ENCODE measurements at regions not wholly inside any gene's neighbourhood (a gene's known extent, or its start where the extent isn't known, plus 50 kb on each side); places are given as distances from the start of the nearest gene placed in this dataset.

DNA sequence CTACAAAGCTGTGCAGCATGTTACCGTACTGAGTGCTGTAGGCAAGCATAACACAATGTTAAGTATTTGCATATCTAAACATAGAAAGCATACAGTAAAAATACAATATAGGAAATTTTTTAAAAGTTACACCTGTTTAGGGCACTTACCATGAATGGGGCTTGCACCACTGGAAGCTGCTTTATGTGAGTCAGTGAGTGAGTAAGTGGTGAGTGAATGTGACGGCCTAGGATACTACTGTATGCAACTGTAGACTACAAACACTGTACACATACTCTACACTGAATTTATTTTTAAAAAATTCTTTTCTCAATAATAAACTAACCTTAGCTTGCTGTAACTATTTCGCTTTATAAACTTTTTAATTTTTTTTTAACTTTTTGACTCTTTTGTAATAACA, 82.1 kb upstream of the FSCB start:
- Histone ChIP-seq H3K4me2 (ENCODE audit: low read length) (no peak overlapping the region), H3K9me2 (replicated peaks; ENCODE audit: control insufficient read depth, low read length) (no peaks in the 10 kb centered on the region), H3K27ac (ENCODE audit: low read depth, low read length) (no peak overlapping the region), H3K9me3 (ENCODE audit: control insufficient read depth, insufficient read depth, low read length) (no peaks in the 10 kb centered on the region), H3K4me3 (ENCODE audit: low read length) (no peak overlapping the region), H3K27me3 (ENCODE audit: control insufficient read depth, low read length) (no peaks in the 10 kb centered on the region), H3F3A (ENCODE audit: control insufficient read depth, insufficient read depth) (no peaks in the 10 kb centered on the region), H3K79me2 (ENCODE audit: control insufficient read depth, low read length) (no peaks in the 10 kb centered on the region), H3K36me3 (ENCODE audit: control insufficient read depth, low read length) (no peaks in the 10 kb centered on the region), H3K4me1 (ENCODE audit: control insufficient read depth, low read length) (no peaks in the 10 kb centered on the region), H4K20me1 (ENCODE audit: control insufficient read depth, insufficient read depth, low read depth, low read length) (no peaks in the 10 kb centered on the region)
- TF ChIP-seq EZH2phosphoT487 (IDR thresholded peaks at IDR 0.05; ENCODE audit: borderline replicate concordance, low read length), result no peak
- no peak for TF ChIP-seq CTCF (IDR thresholded peaks at IDR 0.05; ENCODE audit: low read depth, low read length, poor library complexity, severe bottlenecking)

DNA sequence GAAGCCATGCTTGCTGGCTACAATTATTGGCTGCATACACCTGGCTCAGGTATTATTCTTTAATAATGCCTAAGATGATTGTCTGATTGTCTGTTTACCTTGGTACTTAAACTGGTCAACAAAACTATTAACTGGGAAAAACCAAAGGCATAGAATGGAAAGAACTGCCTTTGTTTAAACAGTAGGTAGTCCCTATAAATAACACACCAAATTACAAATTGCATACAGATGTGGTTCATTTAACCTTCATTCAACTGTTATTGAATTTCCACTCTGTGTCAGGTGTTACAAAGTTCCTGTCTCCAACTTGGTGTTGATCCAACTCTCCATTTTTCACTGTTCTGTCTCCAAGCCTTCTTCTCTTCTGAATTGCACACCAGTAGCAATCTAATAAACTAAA, 79.8 kb upstream of the FSCB start:
- H3F3A ChIP-seq (ENCODE audit: control insufficient read depth, insufficient read depth), result no peaks in the 10 kb centered on the region
- TF ChIP-seq EZH2phosphoT487 (IDR thresholded peaks at IDR 0.05; ENCODE audit: borderline replicate concordance, low read length) (no peak), CTCF (IDR thresholded peaks at IDR 0.05; ENCODE audit: low read depth, low read length, poor library complexity, severe bottlenecking) (no peak)
- H3K36me3 ChIP-seq (ENCODE audit: control insufficient read depth, low read length), result no peaks in the 10 kb centered on the region
- no peaks in the 10 kb centered on the region for H4K20me1 ChIP-seq (ENCODE audit: control insufficient read depth, insufficient read depth, low read depth, low read length)
- H3K9me3 ChIP-seq (ENCODE audit: control insufficient read depth, insufficient read depth, low read length), result no peaks in the 10 kb centered on the region
- H3K4me1 ChIP-seq (ENCODE audit: control insufficient read depth, low read length), result no peaks in the 10 kb centered on the region
- no peaks in the 10 kb centered on the region for H3K79me2 ChIP-seq (ENCODE audit: control insufficient read depth, low read length)
- H3K4me2 ChIP-seq (ENCODE audit: low read length), result no peak overlapping the region
- no peak overlapping the region for H3K27ac ChIP-seq (ENCODE audit: low read depth, low read length)
- H3K4me3 ChIP-seq (ENCODE audit: low read length), result no peak overlapping the region
- H3K27me3 ChIP-seq (ENCODE audit: control insufficient read depth, low read length), result no peaks in the 10 kb centered on the region
- no peaks in the 10 kb centered on the region for H3K9me2 ChIP-seq (replicated peaks; ENCODE audit: control insufficient read depth, low read length)

DNA sequence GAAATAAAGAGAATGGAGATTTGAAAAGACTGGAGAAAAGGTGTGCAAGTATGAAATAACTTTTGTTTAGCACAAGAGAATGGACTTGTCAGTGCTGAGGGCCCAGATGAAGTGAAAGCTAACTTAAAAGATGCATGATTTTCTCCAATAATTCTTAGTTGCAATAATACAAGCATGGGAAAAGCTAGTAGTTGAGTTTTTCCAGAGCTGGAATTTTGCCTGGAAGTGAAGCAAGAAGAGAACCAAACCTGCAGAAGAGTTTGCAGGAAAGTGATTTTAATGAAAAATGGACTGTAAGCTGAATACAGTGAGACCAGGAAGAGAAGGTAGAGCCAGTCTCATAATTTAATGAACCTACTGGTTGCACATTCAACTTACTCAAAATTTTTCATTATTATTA, 69.3 kb upstream of the FSCB start:
- Histone ChIP-seq H4K20me1 (ENCODE audit: control insufficient read depth, insufficient read depth, low read depth, low read length) (no peaks in the 10 kb centered on the region), H3K36me3 (ENCODE audit: control insufficient read depth, low read length) (no peaks in the 10 kb centered on the region), H3K9me3 (ENCODE audit: control insufficient read depth, insufficient read depth, low read length) (no peaks in the 10 kb centered on the region), H3K27ac (ENCODE audit: low read depth, low read length) (no peak overlapping the region), H3K4me3 (ENCODE audit: low read length) (no peak overlapping the region), H3K4me2 (ENCODE audit: low read length) (no peak overlapping the region), H3K9me2 (replicated peaks; ENCODE audit: control insufficient read depth, low read length) (no peaks in the 10 kb centered on the region), H3K27me3 (ENCODE audit: control insufficient read depth, low read length) (no peaks in the 10 kb centered on the region), H3F3A (ENCODE audit: control insufficient read depth, insufficient read depth) (no peaks in the 10 kb centered on the region), H3K79me2 (ENCODE audit: control insufficient read depth, low read length) (no peaks in the 10 kb centered on the region), H3K4me1 (ENCODE audit: control insufficient read depth, low read length) (no peaks in the 10 kb centered on the region)
- TF ChIP-seq EZH2phosphoT487 (IDR thresholded peaks at IDR 0.05; ENCODE audit: borderline replicate concordance, low read length) (no peak), CTCF (IDR thresholded peaks at IDR 0.05; ENCODE audit: low read depth, low read length, poor library complexity, severe bottlenecking) (no peak)

GRCh38 chr14:44567997-44568396, 60.9 kb upstream of the FSCB start:
- no peaks in the 10 kb centered on the region for H3K27me3 ChIP-seq (ENCODE audit: control insufficient read depth, low read length)
- H3K36me3 ChIP-seq (ENCODE audit: control insufficient read depth, low read length), result no peaks in the 10 kb centered on the region
- no peaks in the 10 kb centered on the region for H3K9me2 ChIP-seq (replicated peaks; ENCODE audit: control insufficient read depth, low read length)
- H3K79me2 ChIP-seq (ENCODE audit: control insufficient read depth, low read length), result no peaks in the 10 kb centered on the region
- H3K4me2 ChIP-seq (ENCODE audit: low read length), result no peak overlapping the region
- no peaks in the 10 kb centered on the region for H3K4me1 ChIP-seq (ENCODE audit: control insufficient read depth, low read length)
- TF ChIP-seq EZH2phosphoT487 (IDR thresholded peaks at IDR 0.05; ENCODE audit: borderline replicate concordance, low read length) (no peak), CTCF (IDR thresholded peaks at IDR 0.05; ENCODE audit: low read depth, low read length, poor library complexity, severe bottlenecking) (no peak)
- H3K4me3 ChIP-seq (ENCODE audit: low read length), result no peak overlapping the region
- H4K20me1 ChIP-seq (ENCODE audit: control insufficient read depth, insufficient read depth, low read depth, low read length), result no peaks in the 10 kb centered on the region
- H3K9me3 ChIP-seq (ENCODE audit: control insufficient read depth, insufficient read depth, low read length), result no peaks in the 10 kb centered on the region
- H3F3A ChIP-seq (ENCODE audit: control insufficient read depth, insufficient read depth), result no peaks in the 10 kb centered on the region
- no peak overlapping the region for H3K27ac ChIP-seq (ENCODE audit: low read depth, low read length)

Data from DOHH2 (cell line).